Subcutaneous abdominal adipose tissue (tissue), 5 donors: ENCODE measurements at regions not wholly inside any gene's neighbourhood (a gene's known extent, or its start where the extent isn't known, plus 50 kb on each side); places are given as distances from the start of the nearest gene placed in this dataset.

ENCODE experiments used
- H3K27ac ChIP-seq: one replicate; pipeline ENCODE4 v1.7.0; 2013; ENCODE audit warnings: low read depth, mild to moderate bottlenecking, inconsistent platforms, low read length, moderate library complexity
- H3K27me3 ChIP-seq, 5 donors: one replicate each; pipeline ENCODE4 v1.7.0; 2013; ENCODE audit warnings: low read length in 5 of 5, inconsistent platforms in 1 of 5; ENCODE audit not compliant: control insufficient read depth in 5 of 5, insufficient read depth in 4 of 5
- H3K36me3 ChIP-seq, 5 donors: one replicate each; pipeline ENCODE4 v1.7.0; 2013; ENCODE audit warnings: low read length in 5 of 5; ENCODE audit not compliant: control insufficient read depth in 5 of 5, insufficient read depth in 5 of 5
- H3K4me1 ChIP-seq, 5 donors: one replicate each; pipeline ENCODE4 v1.7.0; 2013; ENCODE audit warnings: low read length in 5 of 5, mild to moderate bottlenecking in 3 of 5, moderate library complexity in 1 of 5; ENCODE audit not compliant: control insufficient read depth in 5 of 5, insufficient read depth in 5 of 5
- H3K4me3 ChIP-seq, 5 donors: one replicate each; pipeline ENCODE4 v1.7.0; 2013; ENCODE audit warnings: low read length in 5 of 5, low read depth in 1 of 5
- H3K9ac ChIP-seq, 5 donors: one replicate each; pipeline ENCODE4 v1.7.0; 2013; ENCODE audit warnings: low read length in 5 of 5, mild to moderate bottlenecking in 4 of 5, moderate library complexity in 3 of 5
- H3K9me3 ChIP-seq, 5 donors: one replicate each; pipeline ENCODE4 v1.7.0; 2013; ENCODE audit warnings: low read length in 5 of 5; ENCODE audit not compliant: control insufficient read depth in 5 of 5
- donor health status: healthy.
- donor health status: healthy.
- donor health status: healthy.
- donor health status: healthy.
- donor health status: healthy.

- Histone ChIP-seq H3K9ac (no peak overlapping the region), H3K4me3 (no peak overlapping the region), H3K9me3 (no peaks in the 10 kb centered on the region)
Measured at GRCh38 chr6:50442531-50443040, 270.7 kb upstream of the TFAP2D start.

GRCh38 chr6:50443144-50443543 is 270.2 kb upstream of the TFAP2D start:
- no peaks in the 10 kb centered on the region for H3K4me1 ChIP-seq
- no peaks in the 10 kb centered on the region for H3K36me3 ChIP-seq
- no peak overlapping the region for H3K9ac ChIP-seq
- H3K9me3 ChIP-seq: no peaks in the 10 kb centered on the region
- H3K4me3 ChIP-seq: no peak overlapping the region
- H3K27ac ChIP-seq: no peak overlapping the region
- H3K27me3 ChIP-seq: no peaks in the 10 kb centered on the region

More at GRCh38 chr6:50442531-50443040, 270.7 kb upstream of the TFAP2D start:
- H3K27ac ChIP-seq: no peak overlapping the region
- no peaks in the 10 kb centered on the region for H3K27me3 ChIP-seq
- no peaks in the 10 kb centered on the region for H3K4me1 ChIP-seq
- H3K36me3 ChIP-seq: no peaks in the 10 kb centered on the region

GRCh38 chr6:50449128-50449527 is 264.2 kb upstream of the TFAP2D start:
- no peaks in the 10 kb centered on the region for H3K27me3 ChIP-seq
- no peaks in the 10 kb centered on the region for H3K9me3 ChIP-seq
- no peak overlapping the region for H3K9ac ChIP-seq
- no peak overlapping the region for H3K4me3 ChIP-seq
- no peak overlapping the region for H3K27ac ChIP-seq
- H3K4me1 ChIP-seq: no peaks in the 10 kb centered on the region
- H3K36me3 ChIP-seq: no peaks in the 10 kb centered on the region

GRCh38 chr6:50451826-50452400 is 261.4 kb upstream of the TFAP2D start:
- Histone ChIP-seq H3K27ac (no peak overlapping the region), H3K9ac (no peak overlapping the region), H3K4me1 (no peaks in the 10 kb centered on the region), H3K27me3 (no peaks in the 10 kb centered on the region), H3K4me3 (no peak overlapping the region), H3K9me3 (no peaks in the 10 kb centered on the region), H3K36me3 (no peaks in the 10 kb centered on the region)

GRCh38 chr6:50455029-50455428 is 258.3 kb upstream of the TFAP2D start:
- H3K4me1 ChIP-seq: no peaks in the 10 kb centered on the region
- H3K9me3 ChIP-seq: peaks cover 0 to 2% (median 0%) of the 10 kb centered on the region in 5 donors
- no peaks in the 10 kb centered on the region for H3K27me3 ChIP-seq
- no peak overlapping the region for H3K4me3 ChIP-seq
- H3K36me3 ChIP-seq: no peaks in the 10 kb centered on the region
- no peak overlapping the region for H3K27ac ChIP-seq
- no peak overlapping the region for H3K9ac ChIP-seq

GRCh38 chr6:50457351-50457750 is 256.0 kb upstream of the TFAP2D start:
- peaks cover 0 to 2% (median 0%) of the 10 kb centered on the region in 5 donors for H3K9me3 ChIP-seq
- no peak overlapping the region for H3K27ac ChIP-seq
- no peaks in the 10 kb centered on the region for H3K36me3 ChIP-seq
- H3K9ac ChIP-seq: no peak overlapping the region
- H3K4me3 ChIP-seq: no peak overlapping the region
- no peaks in the 10 kb centered on the region for H3K4me1 ChIP-seq
- no peaks in the 10 kb centered on the region for H3K27me3 ChIP-seq

- H3K4me3 ChIP-seq: no peak overlapping the region
- H3K4me1 ChIP-seq: no peaks in the 10 kb centered on the region
- H3K9me3 ChIP-seq: peaks cover 0 to 2% (median 0%) of the 10 kb centered on the region in 5 donors
- H3K27me3 ChIP-seq: no peaks in the 10 kb centered on the region
- H3K27ac ChIP-seq: no peak overlapping the region
- no peaks in the 10 kb centered on the region for H3K36me3 ChIP-seq
- H3K9ac ChIP-seq: no peak overlapping the region
Measured at GRCh38 chr6:50461696-50462095, 251.6 kb upstream of the TFAP2D start.

GRCh38 chr6:50463931-50464330 is 249.4 kb upstream of the TFAP2D start:
- H3K27ac ChIP-seq: no peak overlapping the region
- no peak overlapping the region for H3K4me3 ChIP-seq
- no peaks in the 10 kb centered on the region for H3K27me3 ChIP-seq
- no peak overlapping the region for H3K9ac ChIP-seq
- H3K9me3 ChIP-seq: peaks cover 0 to 2% (median 0%) of the 10 kb centered on the region in 5 donors
- H3K4me1 ChIP-seq: no peaks in the 10 kb centered on the region
- H3K36me3 ChIP-seq: no peaks in the 10 kb centered on the region

GRCh38 chr6:50467931-50468330 is 245.4 kb upstream of the TFAP2D start:
- Histone ChIP-seq H3K9ac (no peak overlapping the region), H3K4me3 (no peak overlapping the region), H3K4me1 (no peaks in the 10 kb centered on the region), H3K27ac (no peak overlapping the region), H3K36me3 (no peaks in the 10 kb centered on the region), H3K27me3 (no peaks in the 10 kb centered on the region), H3K9me3 (no peaks in the 10 kb centered on the region)

- Histone ChIP-seq H3K27ac (no peak overlapping the region), H3K9me3 (no peaks in the 10 kb centered on the region), H3K4me1 (no peaks in the 10 kb centered on the region), H3K36me3 (no peaks in the 10 kb centered on the region), H3K9ac (no peak overlapping the region), H3K27me3 (no peaks in the 10 kb centered on the region), H3K4me3 (no peak overlapping the region)
Measured at GRCh38 chr6:50471041-50471440, 242.3 kb upstream of the TFAP2D start.
